Loucy (cell line): ENCODE measurements at regions not wholly inside any gene's neighbourhood (a gene's known extent, or its start where the extent isn't known, plus 50 kb on each side); places are given as distances from the start of the nearest gene placed in this dataset.

ENCODE experiments used
- H2AFZ ChIP-seq: fragments of 200-600 bp; sonication (generic); 2 replicates; pipeline ENCODE4 v1.6.0; 2016; ENCODE audit warnings: antibody characterized with exemption, mild to moderate bottlenecking, low read length, moderate library complexity
- H3F3A ChIP-seq: fragments of 200-600 bp; 2 replicates; pipeline ENCODE4 v1.6.0; 2016; ENCODE audit warnings: antibody characterized with exemption, low read depth, mild to moderate bottlenecking
- H3K27me3 ChIP-seq: fragments of 200-600 bp; sonication (generic); 2 replicates; pipeline ENCODE4 v1.6.1; 2014; ENCODE audit warnings: low read length, mild to moderate bottlenecking; ENCODE audit not compliant: insufficient read depth, poor library complexity, severe bottlenecking
- H3K36me3 ChIP-seq: fragments of 200-600 bp; sonication (generic); 2 replicates; pipeline ENCODE4 v1.6.1; 2016; ENCODE audit warnings: low read length; ENCODE audit not compliant: insufficient read depth
- H3K4me1 ChIP-seq: fragments of 200-600 bp; sonication (generic); 2 replicates; pipeline ENCODE4 v1.5.1; 2014; ENCODE audit warnings: low read length, mild to moderate bottlenecking; ENCODE audit not compliant: insufficient read depth, poor library complexity, severe bottlenecking
- H3K4me2 ChIP-seq: fragments of 200-600 bp; sonication (generic); 2 replicates; pipeline ENCODE4 v1.6.0; 2014; ENCODE audit warnings: antibody characterized with exemption, low read length, low read depth, mild to moderate bottlenecking; ENCODE audit not compliant: poor library complexity, severe bottlenecking
- H3K4me3 ChIP-seq: fragments of 200-600 bp; sonication (generic); 2 replicates; pipeline ENCODE4 v1.5.1; 2014; ENCODE audit warnings: low read length, mild to moderate bottlenecking, mixed read lengths; ENCODE audit not compliant: poor library complexity, severe bottlenecking
- H3K79me2 ChIP-seq: fragments of 200-600 bp; sonication (generic); 2 replicates; pipeline ENCODE4 v1.6.1; 2014; ENCODE audit warnings: low read length; ENCODE audit not compliant: insufficient read depth
- H3K9ac ChIP-seq: fragments of 200-600 bp; sonication (generic); 2 replicates; pipeline ENCODE4 v1.6.0; 2014; ENCODE audit warnings: mild to moderate bottlenecking, low read depth, low read length, moderate library complexity; ENCODE audit not compliant: poor library complexity, severe bottlenecking
- H3K9me2 ChIP-seq: fragments of 200-600 bp; sonication (generic); replicated peaks from 2 replicates; pipeline ENCODE4 v1.6.1; 2016; ENCODE audit warnings: low read depth, low read length, mixed read lengths
- H3K9me3 ChIP-seq: fragments of 200-600 bp; sonication (generic); 2 replicates; pipeline ENCODE4 v1.6.1; 2014; ENCODE audit warnings: mild to moderate bottlenecking, antibody characterized with exemption, low read length, low read depth; ENCODE audit not compliant: insufficient read depth
- H4K20me1 ChIP-seq: fragments of 200-600 bp; sonication (generic); 2 replicates; pipeline ENCODE4 v1.6.0; 2014; ENCODE audit warnings: antibody characterized with exemption, low read length, mild to moderate bottlenecking; ENCODE audit not compliant: insufficient read depth, poor library complexity, severe bottlenecking
- EZH2phosphoT487 ChIP-seq: fragments of 200-600 bp; IDR thresholded peaks from 2 replicates; pipeline ENCODE4 v1.6.1; 2018; ENCODE audit warnings: antibody characterized with exemption, mild to moderate bottlenecking, moderate library complexity, borderline replicate concordance
- TF ChIP-seq, protein P1 (sequence below): fragments of 200-600 bp; sonication (generic); conservative IDR thresholded peaks from 2 replicates; pipeline ENCODE4 v1.5.1; 2014; ENCODE audit warnings: mild to moderate bottlenecking, antibody characterized with exemption, low read length

DNA sequence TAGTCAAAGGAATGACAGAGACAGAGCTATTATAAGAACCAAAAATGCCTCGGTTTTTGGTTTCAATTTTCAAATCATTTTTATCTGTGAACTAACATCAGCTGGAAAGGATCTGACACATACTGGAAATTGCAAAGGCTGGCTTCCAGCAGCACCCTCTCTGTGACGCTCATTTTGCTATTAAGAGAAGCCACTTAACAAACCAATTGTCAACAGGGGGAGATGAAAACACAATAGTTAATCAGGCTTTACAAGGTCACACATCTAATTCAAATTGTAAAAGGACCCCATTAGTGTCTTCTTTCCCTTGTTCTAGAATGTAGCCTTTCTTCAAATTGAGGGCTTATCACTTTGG is 160.5 kb downstream of the TFAP2B start:
- Histone ChIP-seq H3K4me3 (no peak overlapping the region), H3K9me3 (no peaks in the 10 kb centered on the region), H3K9ac (no peak overlapping the region), H3K27me3 (no peaks in the 10 kb centered on the region), H3K79me2 (no peaks in the 10 kb centered on the region), H2AFZ (no peak overlapping the region), H3K9me2 (no peaks in the 10 kb centered on the region), H3K4me2 (no peak overlapping the region), H3K4me1 (no peaks in the 10 kb centered on the region), H4K20me1 (no peaks in the 10 kb centered on the region), H3F3A (no peaks in the 10 kb centered on the region), H3K36me3 (no peaks in the 10 kb centered on the region)
- TF ChIP-seq EZH2phosphoT487 = no peak
- TF ChIP-seq, protein P1, sequence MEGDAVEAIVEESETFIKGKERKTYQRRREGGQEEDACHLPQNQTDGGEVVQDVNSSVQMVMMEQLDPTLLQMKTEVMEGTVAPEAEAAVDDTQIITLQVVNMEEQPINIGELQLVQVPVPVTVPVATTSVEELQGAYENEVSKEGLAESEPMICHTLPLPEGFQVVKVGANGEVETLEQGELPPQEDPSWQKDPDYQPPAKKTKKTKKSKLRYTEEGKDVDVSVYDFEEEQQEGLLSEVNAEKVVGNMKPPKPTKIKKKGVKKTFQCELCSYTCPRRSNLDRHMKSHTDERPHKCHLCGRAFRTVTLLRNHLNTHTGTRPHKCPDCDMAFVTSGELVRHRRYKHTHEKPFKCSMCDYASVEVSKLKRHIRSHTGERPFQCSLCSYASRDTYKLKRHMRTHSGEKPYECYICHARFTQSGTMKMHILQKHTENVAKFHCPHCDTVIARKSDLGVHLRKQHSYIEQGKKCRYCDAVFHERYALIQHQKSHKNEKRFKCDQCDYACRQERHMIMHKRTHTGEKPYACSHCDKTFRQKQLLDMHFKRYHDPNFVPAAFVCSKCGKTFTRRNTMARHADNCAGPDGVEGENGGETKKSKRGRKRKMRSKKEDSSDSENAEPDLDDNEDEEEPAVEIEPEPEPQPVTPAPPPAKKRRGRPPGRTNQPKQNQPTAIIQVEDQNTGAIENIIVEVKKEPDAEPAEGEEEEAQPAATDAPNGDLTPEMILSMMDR = no peak

DNA sequence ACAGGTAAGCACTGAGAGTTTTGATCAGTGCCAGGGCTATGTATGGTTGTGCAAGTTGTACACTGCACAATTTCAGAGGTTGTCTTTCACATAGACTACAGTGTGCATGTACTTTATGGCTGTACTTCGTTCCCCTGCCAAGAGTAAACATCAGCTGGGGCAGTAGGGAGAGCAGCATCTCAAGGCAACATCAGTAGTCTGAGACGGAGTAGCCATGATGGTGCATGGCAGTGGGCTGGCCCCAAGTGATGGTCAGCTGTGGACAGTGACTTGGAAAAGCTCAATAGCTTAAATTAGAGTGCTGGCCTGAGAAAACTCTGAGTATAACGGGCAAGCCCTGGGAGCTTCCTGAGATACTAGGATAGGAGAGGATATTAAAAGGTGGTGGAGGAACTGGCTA is 165.5 kb downstream of the TFAP2B start:
- Histone ChIP-seq H3K4me1 (no peaks in the 10 kb centered on the region), H3K9ac (no peak overlapping the region), H3K4me3 (no peak overlapping the region), H3F3A (no peaks in the 10 kb centered on the region), H3K9me2 (no peaks in the 10 kb centered on the region), H4K20me1 (no peaks in the 10 kb centered on the region), H3K4me2 (no peak overlapping the region), H3K9me3 (no peaks in the 10 kb centered on the region), H2AFZ (no peak overlapping the region), H3K27me3 (no peaks in the 10 kb centered on the region), H3K79me2 (no peaks in the 10 kb centered on the region), H3K36me3 (no peaks in the 10 kb centered on the region)
- TF ChIP-seq EZH2phosphoT487 = no peak
- TF ChIP-seq, protein P1 = no peak

DNA sequence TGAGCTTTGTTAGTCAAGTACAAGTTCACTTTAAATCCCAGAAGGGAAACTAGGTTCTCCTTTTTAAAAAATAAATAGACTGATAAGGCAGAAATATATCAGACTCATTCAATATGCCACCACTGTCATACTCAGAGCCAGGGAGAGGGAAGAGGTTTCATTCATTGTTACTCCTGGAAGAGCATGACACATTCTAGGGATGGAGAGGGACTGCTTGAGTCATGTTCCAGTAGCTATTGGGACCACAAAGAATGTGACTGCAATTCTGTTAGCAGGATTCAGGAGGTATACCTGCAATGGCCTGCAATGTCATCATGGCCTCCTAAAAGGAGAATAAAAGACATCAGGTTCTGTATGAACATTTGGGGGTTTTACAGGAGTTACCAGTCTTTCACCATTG is 167.6 kb downstream of the TFAP2B start:
- no peak overlapping the region for H3K4me3 ChIP-seq
- no peak for TF ChIP-seq EZH2phosphoT487
- TF ChIP-seq, protein P1 = no peak
- no peaks in the 10 kb centered on the region for H3K9me2 ChIP-seq
- H3K79me2 ChIP-seq = no peaks in the 10 kb centered on the region
- H4K20me1 ChIP-seq = no peaks in the 10 kb centered on the region
- no peaks in the 10 kb centered on the region for H3K4me1 ChIP-seq
- H3F3A ChIP-seq = no peaks in the 10 kb centered on the region
- no peaks in the 10 kb centered on the region for H3K27me3 ChIP-seq
- H3K9ac ChIP-seq = no peak overlapping the region
- H3K4me2 ChIP-seq = no peak overlapping the region
- H3K36me3 ChIP-seq = no peaks in the 10 kb centered on the region
- no peaks in the 10 kb centered on the region for H3K9me3 ChIP-seq
- H2AFZ ChIP-seq = no peak overlapping the region
